DND-41 (cell line): ENCODE measurements at regions not wholly inside any gene's neighbourhood (a gene's known extent, or its start where the extent isn't known, plus 50 kb on each side); places are given as distances from the start of the nearest gene placed in this dataset.

Experiments
- CTCF ChIP-seq: IDR thresholded peaks from 2 replicates; pipeline ENCODE4 v1.5.1; 2012; ENCODE audit warnings: borderline replicate concordance, low read length, moderate library complexity, mild to moderate bottlenecking; ENCODE audit not compliant: poor library complexity, severe bottlenecking; ENCODE audit errors: extremely low read depth
- EZH2 ChIP-seq: IDR thresholded peaks from 3 replicates; pipeline ENCODE4 v1.6.1; 2012; ENCODE audit warnings: borderline replicate concordance, low read depth, mild to moderate bottlenecking, moderate library complexity, low read length, inconsistent platforms; ENCODE audit not compliant: severe bottlenecking

GRCh38 chr5:124865603-124866354 is 119.3 kb upstream of the ZNF608 start:
- TF ChIP-seq CTCF (no peak), EZH2 (no peak)
